EH (cell line): ENCODE measurements at regions not wholly inside any gene's neighbourhood (a gene's known extent, or its start where the extent isn't known, plus 50 kb on each side); places are given as distances from the start of the nearest gene placed in this dataset.
"Not testable (repeated sequence)": the region's sequence is repeated elsewhere in the genome, so short reads cannot be mapped to it uniquely, and the experiment has no call there.

Experiments used
- DNase-seq: peaks from one replicate; pipeline ENCODE4 v3.0.0-alpha.2; 2015; ENCODE audit warnings: low read depth

DNA sequence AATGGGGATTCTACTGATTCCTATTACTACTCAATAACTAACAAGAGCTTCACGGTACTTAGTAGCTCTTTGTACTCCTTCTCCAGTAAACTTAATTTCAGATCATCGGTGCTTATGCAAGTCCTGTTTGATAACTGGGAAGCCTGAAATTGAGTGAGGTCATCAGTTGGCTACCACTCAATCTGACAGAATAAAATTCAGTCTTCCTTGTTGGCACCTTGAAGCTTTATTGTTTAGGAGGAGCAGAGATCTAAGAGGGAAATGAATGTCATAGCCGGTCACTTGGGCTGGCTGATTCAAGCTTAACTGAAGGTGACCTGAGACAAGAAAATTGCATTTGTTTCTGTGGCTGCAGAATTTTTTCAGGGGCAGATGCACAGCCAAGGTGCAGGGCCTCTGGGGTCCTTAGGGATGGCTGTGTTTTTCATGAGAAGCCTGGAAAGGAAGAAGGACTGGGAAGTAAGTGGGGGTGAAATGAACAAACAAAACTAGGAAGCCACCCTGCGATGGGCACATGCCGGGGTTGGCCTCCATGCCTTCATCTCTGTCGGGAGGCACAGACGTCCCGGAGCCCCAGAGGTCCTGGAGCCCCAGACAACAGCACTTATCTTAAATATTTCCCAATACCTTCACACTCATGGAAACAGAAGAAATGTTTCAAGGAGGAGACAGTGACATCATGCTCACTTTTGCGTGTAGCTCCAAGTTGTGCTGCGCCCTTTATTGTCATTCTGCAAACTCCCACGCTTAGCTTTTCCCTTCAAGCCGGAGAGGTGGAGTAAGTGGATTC is 85.0 kb upstream of the KIF5B start:
- DNase-seq: no peak

DNA sequence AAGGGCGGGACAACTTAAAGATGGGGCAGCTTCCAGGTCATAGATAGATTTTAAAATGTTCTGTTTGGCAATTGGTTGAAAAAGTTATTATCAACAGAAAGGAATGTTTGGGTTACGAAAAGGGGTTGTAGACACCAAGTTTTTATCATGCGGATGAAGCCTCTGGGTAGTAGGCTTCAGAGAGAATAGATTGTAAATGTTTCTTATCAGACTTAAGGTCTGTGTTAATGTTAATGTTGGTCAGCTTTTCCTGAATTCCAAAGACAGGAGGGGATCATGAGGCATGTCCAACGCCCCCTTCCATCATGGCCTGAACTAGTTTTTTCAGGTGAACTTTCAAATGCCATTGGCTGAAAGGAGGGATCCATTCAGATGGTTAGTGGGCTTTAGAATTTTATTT is 84.2 kb upstream of the KIF5B start:
- DNase-seq: no peak

DNA sequence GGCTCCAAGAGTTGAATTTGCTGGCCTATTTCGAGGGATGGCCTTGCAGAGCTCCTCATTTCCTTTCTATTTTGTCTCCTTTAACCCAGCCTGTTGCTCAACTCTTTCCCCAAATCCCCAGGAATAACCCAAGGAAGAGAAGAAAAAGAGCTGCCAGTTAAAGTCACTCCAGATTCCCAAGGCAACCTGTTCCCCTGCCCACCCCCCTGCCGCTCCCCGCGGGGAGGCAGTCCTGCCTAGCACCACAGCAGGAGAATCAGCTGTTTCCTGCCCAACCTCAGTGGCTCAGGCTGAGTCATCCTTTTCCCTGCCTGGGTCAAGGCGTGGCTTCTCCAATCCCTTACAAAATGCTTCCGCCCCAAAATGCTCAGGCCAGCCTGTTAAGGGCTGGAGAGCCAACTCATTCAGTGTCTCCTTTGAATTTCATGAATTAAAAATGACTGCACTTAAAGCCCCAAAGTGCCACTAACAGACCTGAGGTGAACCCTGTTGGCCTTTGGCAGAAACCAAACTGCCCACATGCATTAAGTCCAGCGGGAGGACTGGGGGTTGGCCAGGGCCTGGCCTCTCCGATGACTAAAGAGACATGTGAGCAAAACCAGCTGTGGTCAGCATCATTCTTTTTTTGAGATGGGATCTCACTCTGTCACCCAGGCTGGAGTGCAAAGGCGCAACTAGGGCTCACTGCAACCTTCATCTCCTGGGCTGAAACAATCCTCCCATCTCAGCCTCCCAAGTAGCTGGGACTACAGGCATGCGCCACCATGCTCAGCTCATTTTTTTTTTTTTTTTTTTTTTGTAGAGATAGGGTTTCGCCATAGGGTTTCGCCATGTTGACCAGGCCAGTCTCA is 83.2 kb upstream of the KIF5B start:
- peak; percentile 95 for DNase-seq

DNA sequence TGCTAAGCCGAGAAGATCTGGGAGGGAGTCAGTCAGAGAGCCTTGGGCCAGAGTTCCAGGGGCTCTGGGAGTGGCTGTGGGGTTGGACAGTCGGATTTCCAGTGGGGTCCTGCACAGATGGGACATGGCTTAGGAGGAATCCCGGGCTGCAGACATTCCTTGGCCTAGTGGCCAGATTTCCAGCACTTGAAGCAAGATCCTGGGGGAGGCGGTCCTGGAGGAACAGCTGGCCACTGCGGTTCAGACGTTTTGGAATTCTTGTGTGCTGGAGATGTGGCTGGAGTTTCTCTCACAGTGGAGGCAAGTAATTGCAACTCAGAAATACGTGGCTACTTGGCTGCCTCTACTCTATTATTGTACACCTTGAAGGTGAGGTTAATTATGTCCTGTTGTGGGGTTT is 80.7 kb upstream of the KIF5B start:
- not testable (repeated sequence) for DNase-seq

DNA sequence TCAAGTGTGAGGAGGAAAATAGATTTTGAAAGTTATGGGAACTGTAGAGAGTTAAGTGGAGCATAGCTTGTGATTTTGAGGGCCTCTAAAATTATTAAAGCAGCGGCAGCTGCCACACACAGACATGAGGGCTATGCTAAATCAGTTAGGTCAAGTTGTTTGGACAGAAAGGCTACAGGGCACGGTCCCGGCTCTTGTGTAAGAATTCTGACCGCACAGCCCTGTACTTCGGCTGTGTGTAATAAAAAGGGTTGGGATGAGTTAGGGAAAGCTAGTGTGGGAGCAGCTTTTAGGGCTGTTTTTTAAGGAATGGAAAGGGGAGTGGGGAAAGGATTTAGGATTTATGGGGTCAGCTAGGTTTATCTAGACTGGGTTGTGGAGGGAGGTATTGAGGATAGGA is 79.6 kb upstream of the KIF5B start:
- not testable (repeated sequence) for DNase-seq

DNA sequence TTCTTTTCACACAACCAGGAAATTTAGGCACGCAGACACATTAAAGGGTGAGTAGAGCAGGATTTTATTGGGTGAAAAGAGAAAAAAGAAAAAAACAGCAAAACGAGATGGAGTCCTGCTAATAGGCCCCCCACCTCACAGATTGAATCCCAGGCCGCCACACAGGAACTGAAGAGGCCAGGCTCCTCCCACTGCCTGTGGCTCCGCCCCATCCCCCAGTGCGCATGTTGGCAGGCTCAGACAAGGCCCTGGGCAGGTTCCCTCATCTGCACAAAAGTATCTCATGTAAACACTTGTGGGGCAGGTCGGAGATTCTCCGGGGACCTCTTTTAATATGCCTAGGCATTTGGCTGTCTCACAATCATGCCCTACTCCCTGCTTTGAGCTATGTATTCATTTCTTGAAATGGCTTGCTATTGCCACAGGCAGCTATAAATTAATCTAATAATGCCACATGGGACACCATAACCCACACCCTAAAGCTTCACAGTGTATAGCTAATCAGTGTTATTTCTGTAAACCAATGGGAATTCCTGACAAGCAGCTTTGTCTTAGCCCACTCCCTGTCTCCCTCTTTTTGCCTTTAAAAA is 76.2 kb upstream of the KIF5B start:
- no peak for DNase-seq

DNA sequence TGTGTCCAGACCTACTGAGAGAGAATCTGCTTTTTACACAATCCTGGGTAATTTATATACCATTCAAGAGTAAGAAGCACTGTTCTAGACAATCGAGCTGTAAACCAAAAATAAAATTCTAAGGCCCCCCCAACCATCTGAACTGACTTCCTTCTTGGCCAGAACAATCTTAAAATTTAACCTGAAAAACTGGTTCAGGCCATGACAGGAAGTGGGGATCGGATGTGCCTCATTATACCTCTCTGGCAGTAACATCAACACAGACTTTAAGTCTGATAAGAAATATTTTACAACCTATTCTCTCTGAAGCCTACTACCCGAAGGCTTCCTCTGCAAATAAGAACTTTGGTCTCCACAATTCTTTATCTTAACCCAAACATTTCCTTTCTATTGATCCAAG is 75.2 kb upstream of the KIF5B start:
- DNase-seq: no peak

DNA sequence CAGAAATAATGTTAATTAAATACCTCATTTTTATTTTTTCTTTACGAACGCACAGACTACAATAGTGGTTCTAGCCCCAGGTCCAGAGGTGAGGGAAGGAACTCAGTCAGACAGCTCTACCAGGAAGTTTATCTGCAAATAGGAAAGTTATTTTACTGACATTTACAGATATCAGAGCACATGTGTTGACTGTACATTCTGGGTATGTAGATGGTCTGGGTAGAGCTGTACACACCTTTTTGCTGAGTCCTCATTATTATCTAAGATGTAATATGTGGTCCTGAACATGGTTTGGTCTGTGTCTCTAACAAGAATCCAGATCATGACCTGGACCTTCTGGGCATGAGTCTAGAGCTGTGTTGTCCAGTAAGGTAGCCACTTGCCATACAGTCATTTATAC is 74.6 kb upstream of the KIF5B start:
- no peak for DNase-seq

DNA sequence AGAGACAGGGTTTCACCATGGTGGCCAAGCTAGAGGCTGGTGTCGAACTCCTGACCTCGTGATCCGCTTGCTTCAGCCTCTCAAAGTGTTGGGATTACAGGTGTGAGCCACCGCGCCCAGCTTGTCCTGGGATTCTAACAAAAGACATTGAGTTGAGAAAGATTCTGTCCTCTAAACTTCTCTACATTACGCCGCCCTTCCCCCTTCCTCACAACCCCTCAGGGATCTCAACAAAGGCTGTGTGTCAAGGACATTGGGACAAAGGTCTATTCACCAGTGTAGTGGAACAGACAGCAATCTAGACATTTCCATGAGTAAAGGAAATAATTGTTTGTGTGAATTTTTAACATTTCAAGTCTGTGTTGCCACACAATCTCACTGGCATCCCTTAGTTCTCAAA is 68.8 kb upstream of the KIF5B start:
- DNase-seq: no peak

DNA sequence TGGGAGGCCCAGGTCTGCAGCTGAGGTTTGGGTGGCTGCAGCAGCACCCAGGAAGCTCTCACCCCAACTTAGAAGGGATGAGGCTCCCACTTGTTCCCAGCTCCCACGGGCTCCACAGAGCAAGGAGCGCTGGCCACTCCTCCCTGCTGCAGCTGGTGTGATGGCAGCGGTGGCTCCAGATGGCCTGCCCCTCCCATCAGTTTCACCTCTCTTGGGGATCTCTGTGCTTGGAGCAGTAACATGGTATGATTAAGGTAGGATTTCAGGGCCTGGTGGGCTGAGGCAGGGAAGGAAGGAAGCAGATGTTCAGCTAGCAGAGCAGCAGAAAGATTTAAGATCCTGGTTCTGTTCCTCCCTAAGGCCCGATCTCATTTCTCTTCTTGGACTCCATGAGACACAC is 66.8 kb upstream of the KIF5B start:
- no peak for DNase-seq

DNA sequence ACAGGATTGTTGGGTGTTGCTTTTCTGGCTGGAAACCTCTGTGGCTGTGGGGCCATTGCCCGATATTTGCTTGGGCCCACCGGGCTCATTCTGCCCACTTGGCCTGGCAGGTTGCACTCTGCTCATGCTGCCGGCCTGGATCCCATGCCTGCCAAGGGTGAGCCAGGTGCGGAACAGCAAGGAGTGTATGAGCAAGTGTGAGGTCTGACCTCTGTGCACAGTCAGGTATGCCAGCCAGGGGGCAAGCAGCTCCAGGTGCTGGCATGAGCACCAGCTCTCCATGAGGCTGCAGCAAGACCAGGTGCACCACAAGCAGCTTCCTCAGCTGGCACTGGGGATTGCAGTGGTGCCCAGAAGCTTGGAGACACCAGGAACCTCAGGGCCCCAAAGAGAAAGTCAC is 65.4 kb upstream of the KIF5B start:
- DNase-seq: no peak

DNA sequence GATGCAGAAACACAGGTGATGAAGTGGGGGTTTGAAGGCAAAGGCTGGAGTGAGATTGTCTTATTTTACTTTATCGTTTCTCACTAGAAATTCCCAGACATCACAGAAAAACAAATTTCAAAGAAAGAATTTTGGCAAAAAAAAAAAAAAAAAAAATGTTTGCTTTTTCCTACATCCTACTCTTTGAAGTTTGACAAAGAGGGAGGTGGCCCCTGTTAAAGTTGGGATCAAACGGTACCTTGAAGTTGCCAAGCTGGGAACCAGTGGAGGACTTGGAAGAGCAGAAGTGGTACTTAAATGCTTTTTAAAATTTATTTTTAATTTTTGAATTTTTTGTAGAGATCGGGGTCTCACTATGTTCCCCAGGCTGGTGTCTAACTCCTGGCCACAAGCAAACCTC is 63.9 kb upstream of the KIF5B start:
- no peak for DNase-seq

DNA sequence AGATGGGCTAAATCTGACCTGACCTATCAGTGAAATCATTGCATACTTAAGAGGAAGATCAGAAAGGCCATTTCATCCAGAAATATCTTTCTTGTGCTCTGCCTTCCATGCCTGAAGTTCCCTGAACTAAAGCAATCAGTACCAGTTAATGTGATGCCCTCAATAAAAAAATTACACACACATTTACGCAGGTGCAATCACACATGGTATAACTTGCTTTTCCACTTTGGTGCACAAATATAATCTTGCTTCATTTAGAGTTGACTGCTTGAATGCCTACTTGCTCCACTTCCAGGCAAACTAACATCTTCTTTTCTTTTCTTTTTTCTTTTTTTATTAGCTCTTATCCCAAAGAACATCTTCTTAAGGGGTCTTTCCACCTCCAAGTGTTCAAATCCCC is 58.3 kb upstream of the KIF5B start:
- no peak for DNase-seq

DNA sequence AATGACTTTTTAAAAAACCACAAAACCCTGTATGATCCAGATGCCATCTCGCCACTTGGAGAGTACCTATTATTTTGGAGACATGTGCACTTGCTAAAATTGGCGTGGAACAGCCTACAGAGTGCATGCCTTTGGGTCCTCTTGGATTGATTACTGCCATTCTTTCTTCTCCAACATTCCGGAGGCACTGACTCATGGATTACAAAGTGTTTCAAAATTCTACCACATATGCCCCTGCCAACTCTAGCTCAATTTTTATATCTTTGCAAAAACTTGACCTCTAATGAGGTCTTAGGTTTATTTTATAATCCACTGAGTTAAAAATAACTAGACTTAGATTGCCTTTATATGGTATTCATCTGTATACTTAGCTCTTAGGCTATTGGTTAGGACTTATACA is 55.8 kb upstream of the KIF5B start:
- peak; percentile 94 for DNase-seq

DNA sequence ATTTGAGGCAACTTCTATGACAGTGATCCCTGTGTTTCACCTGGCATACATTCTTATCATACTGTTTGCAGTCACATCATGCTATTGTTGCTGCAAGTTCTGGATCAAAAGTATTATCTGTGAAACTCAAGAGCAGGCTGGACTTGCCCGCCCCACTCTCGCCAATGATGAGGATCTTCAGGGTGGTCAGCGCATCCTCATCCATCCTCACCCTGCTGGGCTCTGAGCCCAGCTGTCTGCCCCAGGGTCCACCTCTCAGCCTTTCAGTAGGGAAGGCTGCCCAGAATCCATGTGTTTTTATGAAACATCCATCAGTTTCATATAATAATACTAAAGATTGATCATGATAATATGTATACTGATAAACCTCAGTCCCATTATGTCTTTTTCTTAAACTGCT is 55.4 kb upstream of the KIF5B start:
- peak; percentile 3 for DNase-seq

DNA sequence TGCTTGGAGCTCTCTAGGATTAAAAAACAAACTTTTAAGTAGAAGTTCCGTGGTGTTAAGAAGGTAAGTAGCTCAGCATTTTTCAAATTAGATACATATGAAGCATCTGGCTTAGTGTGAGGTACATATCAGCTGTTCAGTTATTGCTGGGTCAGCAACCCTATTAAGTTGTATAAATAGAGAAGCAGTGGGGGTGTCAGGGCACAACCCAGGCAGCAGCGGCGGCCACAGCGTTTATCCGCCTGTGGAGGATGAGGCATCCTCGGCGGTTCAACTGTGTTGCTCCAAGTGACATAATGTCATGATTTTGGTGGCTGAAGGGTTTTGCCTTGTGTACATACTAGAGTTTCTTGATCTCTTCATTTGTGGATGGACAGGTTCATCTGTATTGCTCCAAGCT is 54.6 kb upstream of the KIF5B start:
- no peak for DNase-seq

DNA sequence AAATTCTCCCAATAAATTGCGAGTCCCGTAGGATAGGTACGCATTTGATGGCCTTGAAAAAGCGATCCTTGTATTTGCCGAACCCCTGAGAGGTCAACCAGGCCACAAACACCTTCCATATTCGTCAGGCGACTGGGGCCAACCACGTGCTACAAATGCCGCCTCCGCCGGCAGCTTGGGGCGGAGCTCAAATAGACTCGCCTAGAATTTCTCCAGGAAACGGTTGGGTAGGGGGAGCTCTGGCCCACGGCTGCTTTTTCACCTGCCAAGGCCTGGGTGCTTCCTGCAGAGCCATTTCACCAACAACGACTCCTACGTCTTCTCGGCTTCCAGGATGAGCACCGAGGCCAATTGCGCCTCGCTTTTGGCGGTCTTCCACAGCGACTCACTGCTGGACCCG is 53.4 kb upstream of the KIF5B start:
- DNase-seq: no peak
